ENCODE measurements at regions not wholly inside any gene's neighbourhood (a gene's known extent, or its start where the extent isn't known, plus 50 kb on each side); places are given as distances from the start of the nearest gene placed in this dataset.

- H3K4me3 ChIP-seq (ENCODE audit: low read depth, low read length): no peak overlapping the region
- no peak for DNase-seq (ENCODE audit: low read depth)
- no peak for TF ChIP-seq CTCF (IDR thresholded peaks at IDR 0.05; ENCODE audit: low read depth, low read length, missing control alignments)
These were observed 65.1 kb upstream of the DUSP10 start for GRCh38 chr1:221806984-221807383.

GRCh38 chr1:221806236-221806635 lies 64.3 kb upstream of the DUSP10 start:
- TF ChIP-seq CTCF (IDR thresholded peaks at IDR 0.05; ENCODE audit: low read depth, low read length, missing control alignments): no peak
- no peak overlapping the region for H3K4me3 ChIP-seq (ENCODE audit: low read depth, low read length)
- DNase-seq (ENCODE audit: low read depth): no peak

GRCh38 chr1:221805121-221805520 lies 63.2 kb upstream of the DUSP10 start:
- no peak for DNase-seq (ENCODE audit: low read depth)
- no peak overlapping the region for H3K4me3 ChIP-seq (ENCODE audit: low read depth, low read length)
- TF ChIP-seq CTCF (IDR thresholded peaks at IDR 0.05; ENCODE audit: low read depth, low read length, missing control alignments): no peak

- TF ChIP-seq CTCF (IDR thresholded peaks at IDR 0.05; ENCODE audit: low read depth, low read length, missing control alignments): no peak
- no peak overlapping the region for H3K4me3 ChIP-seq (ENCODE audit: low read depth, low read length)
- DNase-seq (ENCODE audit: low read depth): no peak
These were observed 62.4 kb upstream of the DUSP10 start for GRCh38 chr1:221804303-221804702.

GRCh38 chr1:221801773-221802516 lies 60.1 kb upstream of the DUSP10 start:
- H3K4me3 ChIP-seq (ENCODE audit: low read depth, low read length): no peak overlapping the region
- no peak for DNase-seq (ENCODE audit: low read depth)
- TF ChIP-seq CTCF (IDR thresholded peaks at IDR 0.05; ENCODE audit: low read depth, low read length, missing control alignments): no peak

GRCh38 chr1:221801251-221801661 lies 59.4 kb upstream of the DUSP10 start:
- no peak overlapping the region for H3K4me3 ChIP-seq (ENCODE audit: low read depth, low read length)
- no peak for TF ChIP-seq CTCF (IDR thresholded peaks at IDR 0.05; ENCODE audit: low read depth, low read length, missing control alignments)
- DNase-seq (ENCODE audit: low read depth): no peak

GRCh38 chr1:221800831-221801230 lies 58.9 kb upstream of the DUSP10 start:
- no peak for TF ChIP-seq CTCF (IDR thresholded peaks at IDR 0.05; ENCODE audit: low read depth, low read length, missing control alignments)
- DNase-seq (ENCODE audit: low read depth): no peak
- no peak overlapping the region for H3K4me3 ChIP-seq (ENCODE audit: low read depth, low read length)

All from GM12864 (cell line).